ENCODE measurements at regions not wholly inside any gene's neighbourhood (a gene's known extent, or its start where the extent isn't known, plus 50 kb on each side); places are given as distances from the start of the nearest gene placed in this dataset.
"Not testable (repeated sequence)": the region's sequence is repeated elsewhere in the genome, so short reads cannot be mapped to it uniquely, and the experiment has no call there.

DNA sequence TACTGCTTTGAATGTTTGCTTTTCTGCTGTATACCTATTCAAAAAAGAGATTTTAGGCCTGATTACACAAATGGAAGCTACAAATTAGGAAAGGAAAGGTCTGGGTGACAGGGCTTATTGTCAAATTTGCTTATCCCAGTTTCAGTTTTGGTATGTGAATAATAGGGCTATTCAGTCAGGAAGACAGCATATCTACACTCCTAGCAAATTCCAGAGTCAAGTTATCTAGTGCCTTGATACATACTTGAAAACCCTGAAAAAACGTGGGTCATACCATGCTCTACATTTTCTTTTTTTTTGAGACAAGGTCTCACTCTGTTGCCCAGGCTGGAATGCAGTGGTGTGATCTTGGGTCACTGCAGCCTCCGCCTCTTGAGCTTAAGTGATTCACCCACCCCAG, 59.2 kb upstream of the CCDC180 start:
- DNase-seq = not testable (repeated sequence)

DNA sequence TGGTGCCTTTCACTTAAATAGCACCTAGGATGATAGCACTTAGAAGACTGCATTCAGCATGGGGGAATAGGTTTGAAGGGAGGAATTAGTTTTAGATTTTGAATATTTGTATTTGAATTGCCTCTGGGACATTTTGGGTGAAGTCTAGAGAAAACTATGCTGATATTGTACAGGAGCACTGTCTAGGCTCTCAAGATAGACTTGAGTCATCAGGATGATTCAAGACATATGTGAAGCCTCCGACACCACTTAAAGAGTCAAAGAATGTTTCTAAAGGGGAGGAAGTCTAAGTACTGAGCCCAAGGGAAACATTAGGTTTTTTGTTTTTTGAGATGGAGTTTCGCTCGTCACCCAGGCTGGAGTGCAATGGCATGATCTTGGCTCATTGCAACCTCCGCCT, 63.9 kb upstream of the CCDC180 start:
- DNase-seq = no peak

DNA sequence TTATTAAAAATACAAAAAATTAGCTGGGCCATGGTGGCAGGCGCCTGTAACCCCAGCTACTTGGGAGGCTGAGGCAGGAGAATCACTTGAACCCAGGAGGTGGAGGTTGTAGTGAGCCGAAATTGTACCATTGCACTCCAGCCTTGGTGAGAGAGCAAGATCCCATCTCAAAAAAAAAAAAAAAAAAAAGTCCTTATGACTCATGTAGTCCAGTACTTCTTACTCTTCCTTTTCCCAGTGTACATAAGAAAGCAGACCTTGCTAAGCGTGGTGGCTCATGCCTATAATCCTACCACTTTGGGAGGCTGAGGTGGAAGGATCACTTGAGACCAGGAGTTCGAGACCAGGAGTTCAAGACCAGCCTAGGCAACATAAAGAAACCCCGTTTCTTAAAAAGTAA, 66.0 kb upstream of the CCDC180 start:
- DNase-seq = not testable (repeated sequence)

DNA sequence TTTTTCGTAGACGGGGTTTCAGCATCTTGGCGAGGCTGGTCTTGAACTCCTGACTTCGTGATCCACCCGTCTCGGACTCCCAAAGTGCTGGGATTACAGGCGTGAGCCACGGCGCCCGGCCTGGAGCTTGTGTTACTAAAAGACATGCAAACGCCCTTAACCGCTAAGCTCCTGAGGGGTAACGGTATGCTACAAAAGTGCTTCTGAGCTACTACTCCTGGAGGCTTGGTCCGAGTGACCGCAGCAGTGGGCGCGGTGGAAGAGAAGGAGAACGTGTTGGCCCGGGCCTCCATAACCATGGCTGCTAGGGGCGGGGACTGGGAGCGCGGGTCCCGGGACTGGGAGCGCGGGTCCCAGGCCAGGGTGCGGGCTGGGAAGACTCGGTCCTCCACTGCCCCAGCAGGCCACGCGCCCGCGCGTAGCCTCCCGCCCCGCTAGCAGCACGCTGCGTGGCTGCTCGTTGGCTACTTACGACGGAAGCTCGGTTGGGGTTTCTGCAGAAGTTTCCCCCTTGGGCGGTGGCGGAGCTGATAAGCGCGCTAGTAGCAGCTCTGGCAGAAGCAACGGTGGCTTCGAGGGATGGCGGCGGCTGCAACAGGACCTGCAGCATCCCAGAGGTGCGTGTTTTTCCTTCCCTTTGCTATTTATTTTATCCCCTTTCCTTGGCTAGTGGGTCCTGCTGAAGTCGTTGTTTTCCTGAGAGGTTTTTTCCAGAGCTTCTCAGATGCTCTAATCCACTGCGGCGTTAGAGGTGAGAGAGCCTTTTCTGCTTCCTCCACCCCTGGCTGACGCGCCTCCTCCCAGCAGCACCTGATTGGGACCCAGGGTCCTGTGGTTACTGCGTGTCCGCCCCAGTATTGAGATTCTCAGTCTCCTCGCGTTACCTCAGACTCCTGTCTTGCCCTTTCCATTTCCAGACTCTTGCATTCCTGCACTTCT, 69.2 kb upstream of the CCDC180 start:
- DNase-seq = peak; percentile 37

DNA sequence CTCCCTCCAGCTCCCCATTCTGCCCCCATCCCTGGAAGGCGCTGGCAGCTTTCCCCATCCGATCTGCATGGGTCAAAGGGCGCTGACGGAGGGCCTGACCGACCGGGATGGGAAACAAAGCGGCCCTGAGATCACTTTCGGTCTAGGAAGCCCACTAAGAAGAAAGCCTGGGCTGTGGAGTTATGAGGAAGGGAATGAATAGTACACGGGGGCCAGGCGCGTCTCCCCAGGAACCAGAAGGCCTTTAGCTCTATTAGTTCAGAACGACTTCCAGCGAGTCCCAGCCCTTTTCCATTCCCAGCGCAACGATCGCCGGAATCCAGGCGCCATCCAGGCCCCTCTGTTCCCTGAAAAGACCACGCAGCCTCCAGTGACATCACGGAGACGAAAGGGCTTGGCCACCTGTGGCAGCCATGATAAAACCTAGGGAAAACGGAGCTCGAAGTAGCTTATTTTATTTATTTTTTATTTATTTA, 70.1 kb upstream of the CCDC180 start:
- no peak for DNase-seq

DNA sequence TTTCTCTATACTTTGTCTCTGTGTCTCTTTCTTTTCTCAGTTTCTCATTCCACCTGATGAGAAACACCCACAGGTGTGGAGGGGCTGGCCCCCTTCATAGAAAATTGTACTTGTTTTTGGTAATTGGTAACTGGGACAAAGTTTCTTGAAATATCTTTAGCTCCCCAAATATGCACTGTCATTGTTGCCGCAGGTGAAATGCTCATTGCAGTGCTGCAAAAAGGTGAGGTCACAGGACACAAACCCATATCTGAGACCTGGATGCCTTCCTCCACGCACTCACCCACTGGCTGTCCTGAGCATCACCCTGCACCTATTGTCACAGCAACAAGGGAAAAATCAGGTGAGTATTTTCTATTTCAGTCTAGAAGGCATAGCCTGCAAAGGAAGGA, 74.5 kb upstream of the CCDC180 start:
- not testable (repeated sequence) for DNase-seq

DNA sequence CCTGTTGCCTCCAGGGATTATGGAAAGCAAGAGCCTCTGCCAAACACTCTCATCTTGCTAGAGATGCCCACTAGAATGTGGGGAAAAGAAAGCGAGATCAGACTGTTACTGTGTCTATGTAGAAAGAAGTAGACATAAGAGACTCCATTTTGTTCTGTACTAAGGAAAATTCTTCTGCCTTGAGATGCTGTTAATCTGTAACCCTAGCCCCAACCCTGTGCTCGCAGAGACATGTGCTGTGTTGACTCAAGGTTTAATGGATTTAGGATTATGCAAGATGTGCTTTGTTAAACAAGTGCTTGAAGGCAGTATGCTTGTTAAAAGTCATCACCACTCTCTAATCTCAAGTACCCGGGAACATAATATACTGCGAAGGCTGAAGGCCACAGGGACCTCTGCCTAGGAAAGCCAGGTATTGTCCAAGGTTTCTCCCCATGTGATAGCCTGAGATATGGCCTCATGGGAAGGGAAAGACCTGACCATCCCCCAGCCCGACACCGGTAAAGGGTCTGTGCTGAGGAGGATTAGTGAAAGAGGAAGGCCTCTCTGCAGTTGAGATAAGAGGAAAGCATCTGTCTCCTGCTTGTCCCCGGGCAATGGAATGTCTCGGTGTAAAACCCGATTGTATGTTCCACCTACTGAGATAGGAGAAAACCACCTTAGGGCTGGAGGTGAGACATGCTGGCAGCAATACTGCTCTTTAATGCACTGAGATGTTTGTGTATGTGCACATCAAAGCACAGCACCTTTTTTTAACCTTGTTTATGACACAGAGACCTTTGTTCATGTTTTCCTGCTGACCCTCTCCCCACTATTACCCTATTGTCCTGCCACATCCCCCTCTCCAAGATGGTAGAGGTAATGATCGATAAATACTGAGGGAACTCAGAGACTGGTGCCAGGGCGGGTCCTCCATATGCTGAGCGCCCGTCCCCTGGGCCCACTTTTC, 75.1 kb upstream of the CCDC180 start:
- not testable (repeated sequence) for DNase-seq

DNA sequence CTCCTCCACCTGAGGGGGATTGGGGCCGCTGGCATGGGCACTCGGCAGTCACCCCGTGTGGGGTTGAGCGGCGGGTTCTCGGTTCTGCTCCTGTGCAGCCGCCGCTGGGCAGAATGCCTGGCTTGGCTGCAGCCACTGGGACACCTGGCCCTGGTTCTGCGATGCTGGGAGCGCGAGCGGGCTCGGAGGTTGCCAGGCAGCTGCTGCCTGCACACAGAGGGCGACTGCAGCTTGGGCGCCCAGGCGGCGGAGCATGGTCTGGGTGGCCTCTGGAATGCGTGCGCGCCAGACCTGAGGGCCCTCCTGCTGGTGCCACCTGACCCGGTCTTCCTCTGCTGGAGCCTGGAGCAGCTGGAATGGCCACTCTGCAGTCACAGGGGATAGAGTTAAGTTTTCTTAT, 85.1 kb upstream of the CCDC180 start:
- DNase-seq = not testable (repeated sequence)

DNA sequence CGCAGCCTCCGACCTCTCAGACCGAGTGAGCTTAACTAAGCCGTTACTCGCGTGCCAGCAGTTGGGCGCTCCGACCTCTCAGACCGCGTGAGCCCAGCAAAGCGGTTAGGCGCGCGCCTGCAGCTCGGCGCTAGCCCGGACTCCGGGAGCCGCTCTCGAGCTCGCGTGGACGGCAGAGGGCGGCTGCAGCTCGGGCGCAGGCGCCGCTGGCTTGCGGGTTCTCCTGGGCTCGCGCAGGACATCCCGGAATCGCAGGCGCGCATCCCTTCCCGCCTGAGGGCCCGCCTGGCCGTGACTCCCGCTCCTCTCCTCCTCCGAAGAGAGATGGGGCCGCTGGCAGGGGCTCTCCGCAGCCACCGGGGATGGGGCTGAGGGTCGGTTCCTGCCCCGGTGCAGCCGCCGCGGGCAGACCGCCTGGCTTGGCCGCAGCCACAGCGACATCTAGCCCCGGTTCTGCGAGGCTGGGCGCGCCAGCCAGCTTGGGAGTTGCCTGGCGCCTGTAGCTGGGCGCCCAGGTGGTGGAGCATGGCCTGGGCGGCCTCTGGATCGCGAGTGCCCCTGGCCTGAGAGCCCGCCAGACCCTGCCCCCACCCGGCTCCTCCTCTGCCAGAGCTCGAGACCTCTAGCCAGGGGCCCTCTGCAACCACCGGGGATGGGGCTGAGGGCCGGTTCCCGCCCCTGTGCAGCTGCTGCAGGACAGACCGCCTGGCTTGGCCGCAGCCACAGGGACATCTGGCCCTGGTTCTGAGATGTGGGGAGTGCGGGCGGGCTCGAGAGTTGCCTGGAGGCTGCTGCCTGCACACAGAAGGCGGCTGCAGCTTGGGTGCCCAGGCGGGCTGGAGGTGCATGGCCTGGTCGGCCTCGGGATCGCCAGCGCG, 85.7 kb upstream of the CCDC180 start:
- not testable (repeated sequence) for DNase-seq

DNA sequence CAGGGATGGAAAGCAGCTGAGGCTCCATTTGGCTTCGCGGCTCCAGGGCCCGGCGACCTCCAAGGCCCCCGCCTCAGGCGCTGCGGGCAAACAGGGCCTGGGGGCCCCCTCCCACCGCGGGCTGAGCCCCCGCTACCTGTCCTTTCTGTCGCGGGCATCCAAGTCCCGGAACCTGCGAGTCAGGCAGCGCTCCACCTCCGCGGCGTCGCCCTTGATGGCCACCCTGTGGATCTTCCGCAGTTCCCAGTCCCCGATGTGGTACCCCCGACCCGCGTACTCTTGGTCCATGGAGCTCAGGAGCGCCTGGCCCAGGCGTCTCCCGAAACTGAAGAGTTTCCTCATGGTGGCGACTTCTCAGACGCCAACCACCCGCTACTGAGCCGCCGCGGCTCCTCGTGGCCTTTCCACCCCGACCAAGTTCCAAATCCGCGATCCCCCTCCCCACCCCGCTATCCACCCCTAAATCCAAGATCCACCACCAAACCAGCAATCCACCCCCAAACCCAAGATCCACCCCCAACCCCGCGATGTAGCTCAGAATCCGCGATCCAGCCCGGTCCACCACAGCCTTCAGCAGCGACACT, 86.5 kb upstream of the CCDC180 start:
- no peak for DNase-seq

DNA sequence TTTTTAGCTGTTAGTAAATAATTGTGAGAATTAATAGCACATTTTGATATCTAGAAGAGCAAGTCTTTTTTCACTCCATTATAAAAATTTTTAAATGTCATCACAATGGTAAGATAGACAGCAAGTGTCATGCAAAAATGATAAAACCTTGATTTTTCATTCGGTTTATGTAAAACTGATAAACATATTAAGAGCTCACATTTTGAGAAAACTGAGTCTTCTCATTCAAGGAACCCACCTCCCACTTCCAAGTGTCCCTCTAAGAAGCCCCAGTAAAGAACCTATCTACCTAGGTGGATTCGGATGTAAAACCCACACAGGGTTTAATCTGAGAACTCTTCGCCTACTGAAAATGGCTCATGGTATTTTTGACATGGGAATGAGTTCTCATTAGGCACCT, 87.1 kb upstream of the CCDC180 start:
- not testable (repeated sequence) for DNase-seq

DNA sequence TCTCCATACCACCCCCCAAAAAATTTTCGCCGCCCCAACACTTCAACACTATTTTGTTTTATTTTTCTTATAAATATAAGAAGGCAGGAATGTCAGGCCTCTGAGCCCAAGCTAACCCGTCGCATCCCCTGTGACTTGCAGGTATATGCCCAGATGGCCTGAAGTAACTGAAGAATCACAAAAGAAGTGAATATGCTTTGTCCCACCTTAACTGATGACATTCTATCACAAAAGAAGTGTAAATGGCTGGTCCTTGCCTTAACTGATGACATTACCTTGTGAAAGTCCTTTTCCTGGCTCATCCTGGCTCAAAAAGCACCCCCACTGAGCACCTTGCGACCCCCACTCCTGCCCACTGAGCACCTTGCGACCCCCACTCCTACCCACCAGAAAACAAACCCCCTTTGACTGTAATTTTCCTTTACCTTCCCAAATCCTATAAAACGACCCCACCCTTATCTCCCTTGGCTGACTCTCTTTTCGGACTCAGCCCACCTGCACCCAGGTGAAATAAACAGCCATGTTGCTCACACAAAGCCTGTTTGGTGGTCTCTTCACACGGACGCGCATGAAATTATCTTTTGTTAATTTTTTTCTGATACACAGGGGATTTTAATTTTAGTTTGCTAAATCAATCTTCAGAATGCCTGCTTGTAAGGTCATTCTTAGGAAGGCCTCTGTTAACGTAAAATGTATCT, 87.9 kb upstream of the CCDC180 start:
- DNase-seq = not testable (repeated sequence)

DNA sequence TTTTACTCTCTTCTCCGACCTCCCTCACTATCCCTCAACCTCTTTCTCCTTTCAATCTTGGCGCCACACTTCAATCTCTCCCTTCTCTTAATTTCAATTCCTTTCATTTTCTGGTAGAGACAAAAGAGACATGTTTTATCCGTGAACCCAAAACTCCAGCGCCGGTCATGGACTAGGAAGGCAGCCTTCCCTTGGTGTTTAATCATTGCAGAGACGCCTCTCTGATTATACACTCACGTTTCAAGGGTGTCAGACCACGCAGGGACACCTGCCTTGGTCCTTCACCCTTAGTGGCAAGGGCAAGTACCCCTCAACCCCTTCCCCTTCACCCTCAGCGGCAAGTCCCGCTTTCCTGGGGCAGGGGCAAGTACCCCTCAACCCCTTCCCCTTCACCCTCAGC, 92.3 kb upstream of the CCDC180 start:
- not testable (repeated sequence) for DNase-seq

DNA sequence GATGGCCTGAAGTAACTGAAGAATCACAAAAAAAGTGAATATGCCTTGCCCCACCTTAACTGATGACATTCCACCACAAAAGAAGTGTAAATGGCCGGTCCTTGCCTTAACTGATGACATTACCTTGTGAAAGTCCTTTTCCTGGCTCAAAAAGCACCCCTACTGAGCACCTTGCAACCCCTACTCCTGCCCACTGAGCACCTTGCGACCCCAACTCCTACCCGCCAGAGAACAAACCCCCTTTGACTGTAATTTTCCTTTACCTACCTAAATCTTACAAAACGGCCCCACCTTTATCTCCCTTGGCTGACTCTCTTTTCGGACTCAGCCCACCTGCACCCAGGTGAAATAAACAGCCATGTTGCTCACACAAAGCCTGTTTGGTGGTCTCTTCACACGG, 92.9 kb upstream of the CCDC180 start:
- not testable (repeated sequence) for DNase-seq

DNA sequence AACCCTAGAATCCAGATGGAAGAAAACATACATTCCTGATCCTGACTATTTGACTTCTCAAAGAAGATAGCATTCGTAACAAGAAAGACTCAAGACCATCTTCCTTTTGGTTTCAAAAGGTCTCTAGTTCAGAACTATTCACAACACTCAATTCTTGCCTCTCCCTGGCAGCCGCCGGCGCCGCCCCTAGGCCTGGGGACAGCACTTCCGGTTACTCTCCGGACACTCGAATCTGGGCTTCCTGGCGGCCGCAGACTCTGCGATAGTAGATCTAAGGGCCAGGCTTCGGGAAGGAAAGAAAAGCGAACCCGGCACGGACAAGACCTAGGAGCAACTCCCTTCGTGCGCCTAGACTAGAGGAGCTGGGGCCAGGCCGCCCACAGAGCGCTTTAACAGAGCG, 107.8 kb upstream of the CCDC180 start:
- not testable (repeated sequence) for DNase-seq

DNA sequence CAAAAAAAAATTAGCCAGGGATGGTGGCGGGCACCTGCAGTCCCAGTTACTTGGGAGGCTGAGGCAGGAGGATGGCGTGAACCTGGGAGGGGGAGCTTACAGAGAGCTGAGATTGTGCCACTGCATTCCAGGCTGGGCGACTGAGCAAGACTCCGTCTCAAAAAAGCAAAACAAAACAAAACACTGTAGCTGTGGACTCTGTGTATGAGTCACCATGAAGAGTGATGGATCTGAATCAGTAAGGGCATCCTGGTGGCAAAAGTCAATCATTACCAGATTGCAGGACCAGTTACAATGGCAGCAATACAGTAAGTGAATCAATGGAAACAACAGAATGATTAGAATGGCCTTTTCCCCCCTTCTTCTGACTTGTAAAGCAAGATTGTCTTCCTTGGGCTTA, 113.7 kb upstream of the CCDC180 start:
- DNase-seq = not testable (repeated sequence)

DNA sequence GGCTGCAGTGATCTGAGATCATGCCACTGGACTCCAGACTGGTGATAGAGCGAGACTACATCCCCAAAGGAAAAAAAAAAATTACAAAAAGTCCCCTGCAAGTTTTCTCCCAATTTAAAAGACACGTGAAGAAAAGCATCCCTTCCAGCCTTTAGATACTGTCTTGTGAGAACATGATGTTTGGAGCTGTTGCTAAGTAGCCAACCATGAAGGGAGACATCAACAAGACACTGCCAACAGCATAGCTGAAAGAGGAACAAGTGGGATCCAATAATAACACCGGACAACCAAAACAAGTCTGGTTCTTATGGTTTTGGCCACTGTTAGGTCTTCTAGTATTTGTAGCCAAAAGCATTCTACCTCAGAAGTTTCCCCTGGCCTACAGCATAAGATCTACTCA, 118.9 kb upstream of the CCDC180 start:
- DNase-seq = no peak

DNA sequence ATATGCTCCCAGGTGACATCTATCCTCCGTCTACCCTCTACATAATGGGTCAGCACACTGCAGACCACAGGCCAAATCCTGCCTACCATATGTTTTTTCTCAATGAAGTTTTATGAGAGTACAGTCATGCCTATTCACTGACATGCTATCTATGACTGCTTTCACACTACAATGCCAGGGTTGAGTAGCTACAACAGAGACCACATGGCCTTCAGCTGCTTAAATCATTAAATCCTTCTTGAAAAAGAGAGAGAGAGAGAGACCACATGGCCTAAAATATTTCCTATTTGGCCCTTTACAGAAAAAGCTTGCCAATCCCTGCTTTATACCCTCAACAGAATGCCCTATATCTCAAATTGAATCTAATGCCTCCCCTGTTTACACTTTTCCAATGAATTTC, 119.8 kb upstream of the CCDC180 start:
- not testable (repeated sequence) for DNase-seq

DNA sequence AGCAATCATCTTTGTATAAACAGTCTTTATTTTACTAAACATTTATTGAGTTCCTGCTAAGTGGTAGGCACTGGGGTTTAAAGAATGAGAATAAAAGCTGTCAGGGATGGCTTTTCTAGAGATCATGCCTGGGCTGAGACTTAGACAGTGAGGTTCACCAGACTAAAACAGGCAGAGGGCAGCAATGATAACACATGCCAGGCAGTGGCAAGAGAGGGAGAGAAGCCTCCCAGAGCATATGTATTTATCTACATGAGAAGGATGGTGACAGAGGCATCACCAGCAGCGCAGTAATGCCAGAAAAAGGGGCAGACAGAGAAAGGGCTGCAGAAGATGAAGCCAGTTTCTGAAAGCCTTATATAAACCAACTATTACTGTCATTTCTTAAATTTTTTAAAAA, 121.0 kb upstream of the CCDC180 start:
- no peak for DNase-seq

DNA sequence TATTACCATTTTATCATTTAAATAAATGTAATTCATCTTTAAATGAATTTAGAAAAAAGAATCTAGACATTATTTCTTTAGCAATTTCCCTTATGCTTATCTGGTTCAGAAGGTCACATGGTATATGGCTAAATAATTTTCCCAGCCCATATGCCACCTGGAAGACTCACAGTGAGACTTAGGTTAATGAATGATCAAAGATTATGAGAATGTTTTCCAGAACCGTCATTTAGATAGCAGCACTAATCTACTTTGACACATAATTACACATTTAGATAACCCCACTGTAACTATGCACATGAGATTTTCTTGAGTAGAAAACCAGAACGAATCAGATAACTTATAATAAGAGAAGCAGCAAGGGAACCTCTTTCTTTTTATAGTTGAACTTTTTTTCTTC, 124.9 kb upstream of the CCDC180 start:
- DNase-seq = not testable (repeated sequence)

DNA sequence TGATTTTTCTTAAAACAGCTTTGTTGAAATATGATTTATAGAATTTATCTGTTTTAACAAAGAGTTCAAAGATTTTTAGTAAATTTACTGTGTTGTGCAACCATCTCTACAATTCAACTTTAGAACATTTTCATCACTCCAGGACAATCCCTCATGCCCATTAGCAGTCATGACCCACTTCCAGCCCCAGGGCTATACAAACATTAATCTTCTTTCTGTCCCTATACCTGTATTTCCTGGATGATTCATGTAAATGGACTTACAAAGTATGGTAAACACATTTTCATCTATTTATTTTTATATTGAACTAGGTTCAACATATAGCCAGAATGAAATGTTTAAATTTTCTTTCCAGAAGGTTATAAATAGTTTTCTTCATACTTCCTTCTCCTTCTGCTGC, 127.8 kb upstream of the CCDC180 start:
- DNase-seq = no peak
